ENCODE measurements at regions not wholly inside any gene's neighbourhood (a gene's known extent, or its start where the extent isn't known, plus 50 kb on each side); places are given as distances from the start of the nearest gene placed in this dataset.

DNA sequence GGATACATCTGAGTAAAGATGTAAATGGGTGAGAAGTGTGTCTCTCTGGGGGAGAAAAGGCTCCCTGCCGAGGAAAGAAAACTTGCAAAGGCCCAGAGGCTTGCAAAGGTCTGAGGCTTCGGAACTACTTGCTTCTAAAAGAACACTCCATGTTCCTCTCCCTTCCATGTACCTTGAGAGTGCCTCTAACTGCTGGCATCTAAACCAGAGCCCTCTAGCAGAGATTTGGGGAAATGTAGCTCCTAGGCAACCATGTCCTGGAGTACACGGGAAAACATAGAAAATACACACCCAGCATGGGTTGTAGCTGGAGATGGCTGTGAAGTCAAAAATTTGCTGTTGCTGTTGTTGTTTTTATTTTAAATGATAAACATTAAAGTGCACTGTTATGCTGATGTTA lies 151.6 kb downstream of the SYK start:
- TF ChIP-seq, protein P1, sequence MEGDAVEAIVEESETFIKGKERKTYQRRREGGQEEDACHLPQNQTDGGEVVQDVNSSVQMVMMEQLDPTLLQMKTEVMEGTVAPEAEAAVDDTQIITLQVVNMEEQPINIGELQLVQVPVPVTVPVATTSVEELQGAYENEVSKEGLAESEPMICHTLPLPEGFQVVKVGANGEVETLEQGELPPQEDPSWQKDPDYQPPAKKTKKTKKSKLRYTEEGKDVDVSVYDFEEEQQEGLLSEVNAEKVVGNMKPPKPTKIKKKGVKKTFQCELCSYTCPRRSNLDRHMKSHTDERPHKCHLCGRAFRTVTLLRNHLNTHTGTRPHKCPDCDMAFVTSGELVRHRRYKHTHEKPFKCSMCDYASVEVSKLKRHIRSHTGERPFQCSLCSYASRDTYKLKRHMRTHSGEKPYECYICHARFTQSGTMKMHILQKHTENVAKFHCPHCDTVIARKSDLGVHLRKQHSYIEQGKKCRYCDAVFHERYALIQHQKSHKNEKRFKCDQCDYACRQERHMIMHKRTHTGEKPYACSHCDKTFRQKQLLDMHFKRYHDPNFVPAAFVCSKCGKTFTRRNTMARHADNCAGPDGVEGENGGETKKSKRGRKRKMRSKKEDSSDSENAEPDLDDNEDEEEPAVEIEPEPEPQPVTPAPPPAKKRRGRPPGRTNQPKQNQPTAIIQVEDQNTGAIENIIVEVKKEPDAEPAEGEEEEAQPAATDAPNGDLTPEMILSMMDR (IDR thresholded peaks at IDR 0.05), result no peak
- no peak for TF ChIP-seq POLR2AphosphoS5 (IDR thresholded peaks at IDR 0.05)

Data from breast epithelium (tissue), 3 donors.